Endothelial cell of umbilical vein (primary cell): ENCODE measurements at regions not wholly inside any gene's neighbourhood (a gene's known extent, or its start where the extent isn't known, plus 50 kb on each side); places are given as distances from the start of the nearest gene placed in this dataset.

Experiments used
- BruUV-seq: library from RNA; stranded (reverse); fragments of 400-500 nt; replicated peaks from 2 replicates; lab custom pipeline; 2021; lab: Mats Ljungman, UMichigan
- CTCF ChIA-PET: fragments of 300-600, 350-600 bp; sonication (Branson Sonifier 250); formaldehyde crosslinking; loops from one replicate; lab custom pipeline; 2021; ENCODE audit warnings: antibody characterized with exemption, inconsistent platforms; lab: Charles Lee
- POLR2A ChIA-PET: fragments of 300-600, 350-600 bp; sonication (Branson Sonifier 250); formaldehyde crosslinking; loops from one replicate; lab custom pipeline; 2021; ENCODE audit warnings: antibody characterized with exemption, inconsistent platforms; lab: Charles Lee
- DNase-seq: peaks from one replicate; pipeline ENCODE4 v3.0.0-alpha.2; 2011; ENCODE audit warnings: low read depth, low spot score
- FAIRE-seq: peaks from 2 replicates; lab custom pipeline; 2011; peaks lifted over from hg19 to GRCh38; lab: Jason Lieb, UNC
- H2AFZ ChIP-seq: 2 replicates; pipeline ENCODE4 v1.6.0; 2012; ENCODE audit warnings: low read depth, low read length, control low read depth, inconsistent platforms
- H3K27ac ChIP-seq: 2 replicates; pipeline ENCODE4 v1.5.1; 2011; ENCODE audit warnings: low read depth, mild to moderate bottlenecking, control low read depth, low read length, moderate library complexity; ENCODE audit not compliant: insufficient read depth
- H3K27me3 ChIP-seq, 2 experiments: 2 replicates each; pipeline versions ENCODE4 v1.6.0 to v1.6.1; 2011; ENCODE audit warnings: low read length in 2 of 2, mixed read lengths in 1 of 2; ENCODE audit not compliant: control insufficient read depth in 2 of 2, insufficient read depth in 2 of 2
- H3K36me3 ChIP-seq, 2 experiments: 2 replicates in 1 of 2; 3 replicates in 1 of 2; pipeline ENCODE4 v1.5.1; 2011; ENCODE audit warnings: low read length in 2 of 2, mild to moderate bottlenecking in 1 of 2, moderate library complexity in 1 of 2; ENCODE audit not compliant: control insufficient read depth in 2 of 2, insufficient read depth in 2 of 2; ENCODE audit errors: extremely low read depth in 1 of 2
- H3K4me1 ChIP-seq: 3 replicates; pipeline ENCODE4 v1.5.1; 2011; ENCODE audit warnings: mild to moderate bottlenecking, low read length; ENCODE audit not compliant: control insufficient read depth, insufficient read depth; ENCODE audit errors: extremely low read depth
- H3K4me2 ChIP-seq: 2 replicates; pipeline ENCODE4 v1.6.1; 2011; ENCODE audit warnings: low read length, control low read depth, mixed read lengths; ENCODE audit not compliant: insufficient read depth
- H3K4me3 ChIP-seq, 3 experiments: fragments of 200-600 bp in 1 of 3; sonication (generic), shearing (Covaris generic) in 1 of 3; replicated peaks in 1 of 3; 2 replicates each; pipeline ENCODE4 v1.5.1; 2011 to 2016; ENCODE audit warnings: control low read depth in 3 of 3, low read length in 3 of 3, mild to moderate bottlenecking in 2 of 3, inconsistent platforms in 1 of 3, low read depth in 1 of 3, moderate library complexity in 1 of 3; ENCODE audit not compliant: insufficient read depth in 1 of 3
- H3K79me2 ChIP-seq: 2 replicates; pipeline ENCODE4 v1.6.0; 2012; ENCODE audit warnings: low read length, inconsistent platforms; ENCODE audit not compliant: control insufficient read depth, insufficient read depth
- H3K9ac ChIP-seq: replicated peaks from 2 replicates; pipeline ENCODE3; 2011; ENCODE audit warnings: low read length, control low read depth; ENCODE audit not compliant: insufficient read depth; ENCODE audit errors: extremely low read depth
- H3K9me1 ChIP-seq: replicated peaks from 3 replicates; pipeline ENCODE4 v1.6.0; 2011; ENCODE audit warnings: mild to moderate bottlenecking, low read length; ENCODE audit not compliant: control insufficient read depth, insufficient read depth; ENCODE audit errors: extremely low read depth
- H3K9me3 ChIP-seq: replicated peaks from 2 replicates; pipeline ENCODE4 v1.5.1; 2012; ENCODE audit warnings: low read length, inconsistent platforms; ENCODE audit not compliant: control insufficient read depth, insufficient read depth
- H4K20me1 ChIP-seq: replicated peaks from 2 replicates; pipeline ENCODE3; 2011; ENCODE audit warnings: mild to moderate bottlenecking, low read length; ENCODE audit not compliant: control insufficient read depth, insufficient read depth; ENCODE audit errors: extremely low read depth
- CTCF ChIP-seq, 2 donors: IDR thresholded peaks; 1 replicate in 1 of 2; 2 replicates in 1 of 2; pipeline ENCODE4 v1.5.1; 2011; ENCODE audit warnings: low read length in 2 of 2, mild to moderate bottlenecking in 2 of 2, moderate library complexity in 2 of 2, control low read depth in 1 of 2, inconsistent platforms in 1 of 2, low read depth in 1 of 2; ENCODE audit not compliant: insufficient read depth in 1 of 2; ENCODE audit errors: extremely low read depth in 1 of 2
- EZH2 ChIP-seq: IDR thresholded peaks from 2 replicates; pipeline ENCODE4 v1.6.1; 2012; ENCODE audit warnings: borderline replicate concordance, low read depth, mild to moderate bottlenecking, moderate library complexity, low read length, inconsistent platforms; ENCODE audit not compliant: severe bottlenecking
- FOS ChIP-seq: IDR thresholded peaks from 2 replicates; pipeline ENCODE4 v1.6.1; 2011; ENCODE audit warnings: mild to moderate bottlenecking, low read length, moderate library complexity, borderline replicate concordance; ENCODE audit not compliant: insufficient read depth
- GATA2 ChIP-seq: IDR thresholded peaks from 2 replicates; pipeline ENCODE4 v1.7.0; 2011; ENCODE audit warnings: low read depth, mild to moderate bottlenecking, moderate library complexity, mixed read lengths, low read length; ENCODE audit not compliant: insufficient read length, insufficient read depth
- JUN ChIP-seq: IDR thresholded peaks from 2 replicates; pipeline ENCODE4 v1.6.1; 2011; ENCODE audit warnings: borderline replicate concordance, low read depth; ENCODE audit not compliant: insufficient read length, insufficient read depth
- MYC ChIP-seq: IDR thresholded peaks from one replicate; pipeline ENCODE4 v1.6.1; 2011; ENCODE audit warnings: mild to moderate bottlenecking, low read depth, low read length
- POLR2A ChIP-seq: IDR thresholded peaks from 2 replicates; pipeline ENCODE4 v1.6.1; 2012; ENCODE audit warnings: low read depth, mild to moderate bottlenecking, control low read depth, low read length
- POLR2AphosphoS5 ChIP-seq: IDR thresholded peaks from 2 replicates; pipeline ENCODE4 v1.6.1; 2012; ENCODE audit warnings: low read depth, mild to moderate bottlenecking, control low read depth, low read length, moderate library complexity; ENCODE audit not compliant: insufficient read depth
- dilution Hi-C: fragments of 300-500 bp; cut with MboI; formaldehyde crosslinking; loops from one replicate; pipeline ENCODE4 v1.15.0; 2019; ENCODE audit warnings: low sequenced_read_pairs; ENCODE audit not compliant: extremely low pct_ligation_motif_present
- intact Hi-C: fragments of 100-400 bp; cut with micrococcal nuclease; formaldehyde crosslinking; loops from one replicate; pipeline ENCODE4 v1.10.0; 2022
- TF ChIP-seq, protein P1 (sequence below): IDR thresholded peaks from 2 replicates; pipeline ENCODE4 v1.6.1; 2011; ENCODE audit not compliant: insufficient read depth, insufficient read length

DNA sequence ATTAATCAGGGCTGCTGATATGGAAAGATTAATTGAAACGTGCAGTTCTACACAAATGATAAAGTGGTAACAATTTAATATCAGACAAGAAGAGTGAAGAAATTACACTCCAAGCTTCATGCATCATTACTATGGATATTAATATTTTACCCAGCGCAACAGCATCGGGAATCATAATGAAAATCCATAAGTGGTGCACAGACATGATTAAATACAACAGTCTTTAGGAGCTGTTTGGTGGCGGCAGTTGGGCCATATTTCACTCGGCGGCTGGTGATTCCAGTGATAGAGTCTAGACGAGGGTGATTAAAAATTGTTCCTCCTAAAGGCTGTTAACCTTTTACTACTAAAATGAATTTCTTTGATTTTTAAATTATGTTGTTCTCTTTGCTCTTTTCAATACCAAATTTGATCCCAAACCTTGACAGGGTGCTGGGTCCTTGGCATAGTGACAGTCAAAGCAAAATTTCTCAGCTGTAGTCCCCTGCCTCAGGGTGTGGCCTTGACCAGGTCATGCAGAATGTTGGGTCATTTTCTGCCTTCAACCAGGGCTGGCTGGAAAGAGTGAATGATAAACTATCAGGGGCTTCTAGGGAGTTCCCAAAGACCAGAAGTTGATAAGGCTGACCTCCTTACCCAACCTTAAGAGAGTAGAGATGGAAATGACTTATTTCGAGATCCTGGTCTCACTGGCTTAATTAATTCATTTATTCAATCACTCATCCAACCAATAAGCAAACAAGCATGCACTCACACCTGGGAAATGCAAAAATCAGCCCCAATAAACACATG, 392.0 kb downstream of the IL20RB start:
- Histone ChIP-seq H3K9ac (no peak overlapping the region), H3K4me1 (no peaks in the 10 kb centered on the region), H3K36me3 (no peaks in the 10 kb centered on the region), H3K27ac (no peak overlapping the region), H3K27me3 (no peaks in the 10 kb centered on the region), H3K9me3 (no peaks in the 10 kb centered on the region), H3K4me2 (no peak overlapping the region), H2AFZ (no peak overlapping the region), H3K79me2 (no peaks in the 10 kb centered on the region), H4K20me1 (no peaks in the 10 kb centered on the region), H3K4me3 (no peak overlapping the region), H3K9me1 (no peaks in the 10 kb centered on the region)
- dilution Hi-C loops (no loop called here), intact Hi-C loops (no loop called here)
- ChIA-PET CTCF (no interaction called here), POLR2A (no interaction called here)
- TF ChIP-seq EZH2, result no peak
- TF ChIP-seq JUN, result no peak
- no peak for TF ChIP-seq GATA2
- TF ChIP-seq CTCF (IDR thresholded peaks at IDR 0.05; ENCODE audit: extremely low read depth in 1 of 2, insufficient read depth in 1 of 2, low read depth in 1 of 2, low read length in 2 of 2), result no peak
- TF ChIP-seq MYC, result no peak
- TF ChIP-seq POLR2A, result no peak
- TF ChIP-seq POLR2AphosphoS5, result no peak
- TF ChIP-seq FOS, result no peak
- TF ChIP-seq, protein P1, sequence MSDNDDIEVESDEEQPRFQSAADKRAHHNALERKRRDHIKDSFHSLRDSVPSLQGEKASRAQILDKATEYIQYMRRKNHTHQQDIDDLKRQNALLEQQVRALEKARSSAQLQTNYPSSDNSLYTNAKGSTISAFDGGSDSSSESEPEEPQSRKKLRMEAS, result no peak
- DNase-seq (no peak), FAIRE-seq (no peak)
- no TSS peak for BruUV-seq
